Hematopoietic multipotent progenitor cell (in vitro differentiated cells): ENCODE measurements at regions not wholly inside any gene's neighbourhood (a gene's known extent, or its start where the extent isn't known, plus 50 kb on each side); places are given as distances from the start of the nearest gene placed in this dataset.

Source experiments
- DNase-seq, 3 donors: peaks; one replicate each; pipeline ENCODE4 v3.0.0-alpha.2; 2011 to 2015; ENCODE audit warnings: low read depth in 2 of 3, low spot score in 2 of 3

- no peak for DNase-seq
Measured at GRCh38 chr11:15613789-15614188, 499.1 kb downstream of the INSC start.

- no peak for DNase-seq
Measured at GRCh38 chr11:15615398-15616096, 500.8 kb downstream of the INSC start.

GRCh38 chr11:15616130-15617105 is 501.7 kb downstream of the INSC start:
- no peak for DNase-seq

- DNase-seq = no peak
Measured at GRCh38 chr11:15617126-15617525, 502.4 kb downstream of the INSC start.

- DNase-seq = no peak
Measured at GRCh38 chr11:15618583-15619032, 503.9 kb downstream of the INSC start.

GRCh38 chr11:15621565-15621964 is 506.8 kb downstream of the INSC start:
- DNase-seq = no peak

GRCh38 chr11:15622231-15622890 is 507.6 kb downstream of the INSC start:
- DNase-seq = no peak

GRCh38 chr11:15624701-15625100 is 510.0 kb downstream of the INSC start:
- no peak for DNase-seq

- DNase-seq = no peak
Measured at GRCh38 chr11:15625691-15626090, 511.0 kb downstream of the INSC start.

GRCh38 chr11:15627560-15627959 is 512.8 kb downstream of the INSC start:
- no peak for DNase-seq

GRCh38 chr11:15629690-15630321 is 515.1 kb downstream of the INSC start:
- no peak for DNase-seq

GRCh38 chr11:15630896-15631295 is 516.2 kb downstream of the INSC start:
- DNase-seq = no peak

GRCh38 chr11:15635521-15635920 is 520.8 kb downstream of the INSC start:
- DNase-seq = no peak

GRCh38 chr11:15636521-15637089 is 521.9 kb downstream of the INSC start:
- no peak for DNase-seq

GRCh38 chr11:15638386-15638787 is 523.7 kb downstream of the INSC start:
- DNase-seq = no peak

- no peak for DNase-seq
Measured at GRCh38 chr11:15640318-15640717, 525.6 kb downstream of the INSC start.

- no peak for DNase-seq
Measured at GRCh38 chr11:15641271-15642045, 526.7 kb downstream of the INSC start.

GRCh38 chr11:15645201-15645600 is 530.5 kb downstream of the INSC start:
- no peak for DNase-seq

GRCh38 chr11:15649371-15650104 is 534.8 kb downstream of the INSC start:
- DNase-seq = no peak
